ENCODE measurements at regions not wholly inside any gene's neighbourhood (a gene's known extent, or its start where the extent isn't known, plus 50 kb on each side); places are given as distances from the start of the nearest gene placed in this dataset.
"Not testable (repeated sequence)": the region's sequence is repeated elsewhere in the genome, so short reads cannot be mapped to it uniquely, and the experiment has no call there.

DNA sequence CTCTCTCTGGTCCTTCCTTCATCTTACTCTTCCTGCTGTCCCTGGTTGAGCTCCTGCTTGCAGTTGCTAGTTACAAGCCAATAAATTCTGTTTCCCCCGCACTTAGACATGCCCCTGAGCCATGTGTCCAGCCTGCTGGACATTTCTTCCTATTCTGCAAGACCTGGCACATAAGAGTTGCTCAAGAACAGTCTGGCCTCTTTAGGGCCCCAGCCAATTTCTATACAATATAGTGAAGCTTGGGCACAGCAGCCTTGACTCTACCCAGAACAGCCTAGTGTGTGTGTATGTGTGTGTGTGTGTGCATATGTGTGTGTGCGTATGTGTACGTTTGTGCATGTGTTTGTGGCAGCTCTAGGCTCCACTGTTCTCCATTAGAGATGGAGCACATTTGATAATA, 276.0 kb downstream of the CYRIA start:
- DNase-seq, result no peak

DNA sequence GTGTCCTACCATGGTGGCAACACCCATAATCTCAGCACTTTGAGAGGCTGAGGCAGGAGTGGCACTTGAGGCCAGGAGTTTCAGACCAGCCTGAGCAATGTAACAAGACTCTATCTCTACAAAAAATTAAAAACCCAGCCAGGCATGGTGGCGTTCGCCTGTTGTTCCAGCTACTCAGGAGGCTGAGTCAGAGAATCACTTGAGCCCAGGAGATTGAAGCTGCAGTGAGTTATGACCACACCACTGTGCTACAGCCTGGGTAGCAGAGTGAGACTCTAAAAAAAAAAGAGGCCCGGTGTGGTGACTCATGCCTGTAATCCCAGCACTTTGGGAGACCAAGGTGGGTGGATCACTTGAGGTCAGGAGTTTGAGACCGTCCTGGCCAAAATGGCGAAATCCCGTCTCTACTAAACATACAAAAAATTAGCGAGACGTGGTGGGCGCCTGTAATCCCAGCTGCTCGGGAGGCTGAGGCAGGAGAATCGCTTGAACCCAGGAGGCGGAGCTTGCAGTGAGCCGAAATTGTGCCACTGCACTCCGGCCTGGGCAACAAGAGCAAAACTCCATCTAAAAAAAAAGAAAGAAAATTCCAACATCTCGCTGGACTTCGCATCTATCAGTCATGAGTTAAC, 277.3 kb downstream of the CYRIA start:
- not testable (repeated sequence) for DNase-seq

DNA sequence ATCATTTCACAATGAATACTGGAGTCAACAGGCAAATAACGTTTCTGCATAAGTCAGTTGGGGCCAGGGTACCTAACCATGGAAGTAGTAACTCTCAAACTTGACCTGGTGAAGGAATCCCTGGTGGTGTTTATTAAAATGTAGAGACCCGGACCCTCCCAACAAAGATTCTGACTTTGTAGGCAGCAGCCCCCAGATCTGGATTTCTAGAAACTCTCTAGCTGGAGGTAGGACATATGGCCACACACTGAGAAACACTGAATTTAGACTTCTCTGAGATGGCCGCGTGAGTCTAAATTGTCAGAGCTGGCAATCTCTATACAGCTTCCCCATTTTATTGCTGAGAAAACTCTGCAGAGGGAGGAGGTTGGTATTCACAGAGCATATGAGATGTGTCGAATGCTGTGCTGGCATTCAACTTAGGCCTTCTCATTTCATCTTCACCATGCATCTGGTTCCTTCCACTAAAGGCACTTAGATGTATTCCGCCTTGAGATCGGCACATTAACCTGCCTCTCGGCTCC, 278.1 kb downstream of the CYRIA start:
- no peak for DNase-seq

DNA sequence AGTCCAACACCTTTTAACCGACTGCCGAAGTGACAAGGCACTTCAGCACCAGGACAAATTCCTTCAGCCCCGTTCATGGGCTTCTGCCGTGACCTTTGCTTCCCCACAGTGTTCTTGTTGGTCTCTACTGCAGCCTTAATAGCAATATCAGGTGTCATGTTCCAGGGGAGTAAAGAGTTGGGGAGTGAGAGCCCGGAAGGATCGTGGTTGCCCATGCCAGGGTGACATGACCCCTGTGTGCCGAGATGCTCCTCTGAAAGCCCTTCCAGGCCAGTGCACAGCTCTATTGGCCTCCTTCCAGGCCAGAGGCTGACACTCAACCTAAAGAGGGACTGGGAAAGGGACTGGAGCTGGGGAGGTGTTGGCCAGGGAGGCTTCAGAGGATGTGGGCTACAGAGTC, 279.2 kb downstream of the CYRIA start:
- DNase-seq, result no peak

DNA sequence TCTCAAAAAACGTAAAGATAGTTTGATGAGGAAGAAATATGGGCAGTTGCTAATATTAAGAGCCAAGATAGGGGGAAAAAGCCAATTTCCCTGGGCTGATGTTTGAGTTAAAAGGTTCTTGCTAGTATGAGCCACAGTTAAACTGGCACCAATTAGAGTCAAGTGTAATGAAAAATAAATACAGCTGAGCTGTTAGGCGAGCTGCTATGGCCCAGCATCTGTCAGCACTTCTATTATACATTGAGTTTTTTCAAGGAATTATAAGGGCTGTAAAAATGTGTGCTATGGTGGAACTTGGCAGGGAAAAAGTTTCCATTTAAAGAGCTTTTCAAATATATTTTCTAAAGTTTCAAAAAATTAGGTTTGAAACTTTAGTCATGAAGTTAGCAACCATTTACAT, 279.6 kb downstream of the CYRIA start:
- DNase-seq, result no peak

DNA sequence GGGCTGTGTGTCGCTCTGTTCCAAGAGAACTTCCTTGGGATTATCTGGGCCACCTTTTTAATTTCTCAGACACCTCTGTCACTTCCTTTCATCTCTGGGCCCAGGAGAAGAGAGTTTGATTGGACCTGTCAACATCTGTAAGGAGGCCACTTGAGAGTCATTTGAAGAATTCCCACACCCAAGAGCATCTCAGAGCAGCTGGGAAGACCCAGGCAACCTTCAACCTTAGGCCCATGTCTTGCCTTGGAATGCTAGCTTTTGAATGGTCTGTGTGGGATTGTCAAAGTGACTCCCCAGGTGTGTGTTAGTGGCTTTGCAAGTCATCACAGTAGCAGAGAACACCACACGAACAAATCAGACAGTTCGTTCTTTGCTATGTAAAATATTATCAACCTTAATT, 280.3 kb downstream of the CYRIA start:
- no peak for DNase-seq

DNA sequence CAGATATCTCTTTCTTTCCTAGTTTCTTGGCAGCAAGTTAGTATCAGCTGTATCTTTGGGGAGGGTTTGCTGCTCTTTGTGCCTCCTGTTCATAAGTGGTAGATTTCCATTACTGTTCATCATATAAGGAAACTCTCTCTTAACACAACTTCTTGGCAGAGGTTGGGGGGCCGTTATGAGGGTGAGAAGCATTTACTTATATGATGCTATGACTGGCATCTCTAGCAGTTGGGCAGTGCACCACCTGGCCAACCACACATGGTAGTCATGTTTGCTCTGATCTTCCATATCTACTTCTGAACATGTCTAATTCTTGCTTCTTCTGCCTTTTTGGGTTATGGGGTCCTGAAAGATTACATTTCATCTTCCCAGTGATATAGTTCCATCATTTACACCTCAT, 282.2 kb downstream of the CYRIA start:
- no peak for DNase-seq

DNA sequence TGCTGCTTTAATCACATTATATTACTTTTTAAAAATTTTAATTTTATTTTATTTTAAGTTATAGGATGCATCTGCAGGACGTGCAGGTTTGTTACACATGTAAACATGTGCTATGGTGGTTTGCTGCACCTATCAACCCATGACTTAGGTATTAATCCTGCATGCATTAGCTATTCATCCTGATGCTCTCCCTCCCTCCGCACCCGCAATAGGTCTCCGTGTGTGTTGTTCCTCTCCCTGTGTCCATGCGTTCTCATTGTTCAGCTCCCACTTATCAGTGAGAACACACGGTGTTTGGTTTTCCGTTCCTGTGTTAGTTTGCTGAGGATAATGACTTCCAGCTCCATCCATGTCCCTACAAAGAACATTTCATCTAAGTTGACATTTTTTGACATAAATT, 283.2 kb downstream of the CYRIA start:
- no peak for DNase-seq

DNA sequence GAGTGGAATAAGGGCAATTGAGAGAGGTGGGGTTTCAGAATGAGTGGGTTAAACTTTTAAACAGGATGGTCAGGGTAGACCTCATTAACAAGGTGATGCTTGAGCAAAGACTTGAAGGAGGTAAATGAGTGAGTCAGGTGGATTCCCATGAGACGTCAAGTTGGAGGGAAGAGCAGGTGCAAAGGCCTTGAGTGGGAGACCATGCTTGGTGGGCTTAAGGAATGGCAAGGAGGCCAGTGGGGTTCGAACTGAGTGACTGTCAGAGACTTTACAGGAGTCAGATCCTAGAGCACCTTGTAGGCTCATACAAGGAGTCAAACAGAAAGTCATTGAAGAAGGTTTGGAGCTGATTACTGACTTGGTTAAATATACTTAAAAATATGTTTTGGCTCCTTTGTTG, 284.1 kb downstream of the CYRIA start:
- no peak for DNase-seq

DNA sequence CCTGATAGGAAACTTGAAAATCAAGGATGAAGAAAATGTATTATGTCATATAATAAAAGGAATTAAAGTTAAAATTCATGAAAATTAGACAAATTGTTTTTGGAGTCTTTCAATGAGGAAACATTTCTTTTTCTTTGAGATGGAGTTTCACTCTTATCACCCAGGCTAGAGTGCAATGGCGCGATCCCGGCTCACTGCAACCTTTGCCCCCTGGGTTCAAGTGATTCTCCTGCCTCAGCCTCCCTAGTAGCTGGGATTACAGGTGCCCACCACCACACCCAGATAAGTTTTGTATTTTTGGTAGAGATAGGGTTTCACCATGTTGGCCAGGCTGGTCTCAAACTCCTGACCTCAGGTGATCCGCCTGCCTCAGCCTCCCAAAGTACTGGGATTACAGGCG, 285.7 kb downstream of the CYRIA start:
- not testable (repeated sequence) for DNase-seq

DNA sequence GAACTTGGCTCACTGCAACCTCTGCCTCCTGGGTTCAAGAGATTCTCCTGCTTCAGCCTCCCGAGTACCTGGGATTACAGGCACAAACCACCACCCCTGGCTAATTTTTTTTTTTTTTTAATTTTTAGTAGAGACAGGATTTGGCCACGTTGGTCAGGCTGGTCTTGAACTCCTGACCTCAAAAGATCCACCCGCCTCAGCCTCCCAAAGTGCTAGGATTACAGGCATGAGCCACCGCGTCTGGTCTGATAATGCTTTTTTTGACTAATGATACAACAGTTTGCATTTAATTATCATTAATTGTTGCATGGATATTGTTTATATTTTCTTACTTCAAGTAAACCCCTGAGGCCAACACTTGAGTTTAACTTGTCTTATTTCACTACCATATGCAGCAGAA, 286.6 kb downstream of the CYRIA start:
- DNase-seq, result not testable (repeated sequence)

DNA sequence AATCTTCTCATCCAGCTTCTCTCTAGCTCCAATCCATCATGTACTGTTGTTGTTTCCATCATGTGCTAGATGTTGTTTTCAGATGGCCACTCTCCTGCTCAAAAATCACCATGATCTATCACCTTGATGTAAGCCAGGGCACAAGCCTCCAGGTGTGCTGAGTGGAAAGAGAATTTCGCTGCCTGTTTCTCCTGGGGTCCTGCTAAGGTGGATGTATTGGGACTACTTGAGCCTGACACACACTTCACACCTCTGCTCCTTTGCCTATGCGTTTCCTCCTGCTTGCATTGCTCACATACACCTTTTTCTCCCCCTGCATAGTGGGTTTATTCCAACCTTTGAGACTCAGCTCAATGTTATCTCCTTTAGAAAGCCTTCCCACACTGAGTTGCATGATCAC, 287.6 kb downstream of the CYRIA start:
- DNase-seq, result no peak

DNA sequence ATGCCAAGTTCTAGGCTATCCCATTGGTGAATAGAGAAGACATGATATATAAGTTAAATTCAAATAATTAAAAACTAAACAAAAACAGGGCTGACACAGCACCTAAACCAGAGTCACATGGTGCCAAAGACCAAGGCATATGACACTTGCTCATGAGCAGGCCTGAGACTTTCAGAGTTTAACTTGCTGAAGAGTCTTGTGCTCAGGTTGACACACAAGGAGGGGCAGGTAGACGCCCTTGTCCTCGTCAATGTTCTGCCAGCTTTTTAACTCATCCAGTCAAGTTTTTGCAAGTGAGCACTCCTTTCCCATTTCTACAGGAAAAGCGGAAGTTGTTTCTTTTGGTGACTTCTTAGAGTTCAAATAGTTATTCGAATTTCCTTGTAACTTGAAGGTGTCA, 289.7 kb downstream of the CYRIA start:
- DNase-seq, result no peak

DNA sequence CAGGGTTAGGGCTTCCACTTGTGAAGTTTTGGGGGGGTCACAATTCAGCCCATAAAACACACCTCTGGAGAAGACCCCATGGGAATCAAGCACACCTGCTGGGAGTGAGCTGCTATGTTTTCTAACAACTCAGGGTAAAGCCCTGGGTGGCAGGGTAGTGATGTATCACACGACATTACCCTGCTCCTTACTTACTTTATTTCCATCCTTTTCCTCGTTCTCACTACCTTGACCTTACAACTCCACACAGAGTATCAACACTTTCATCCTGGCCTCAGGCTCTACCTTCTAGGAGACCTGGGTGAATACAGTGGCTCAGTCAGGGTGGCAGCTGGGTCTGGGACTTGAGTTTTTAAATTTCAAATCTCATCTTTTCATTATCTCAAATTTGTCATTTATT, 290.3 kb downstream of the CYRIA start:
- DNase-seq, result no peak

DNA sequence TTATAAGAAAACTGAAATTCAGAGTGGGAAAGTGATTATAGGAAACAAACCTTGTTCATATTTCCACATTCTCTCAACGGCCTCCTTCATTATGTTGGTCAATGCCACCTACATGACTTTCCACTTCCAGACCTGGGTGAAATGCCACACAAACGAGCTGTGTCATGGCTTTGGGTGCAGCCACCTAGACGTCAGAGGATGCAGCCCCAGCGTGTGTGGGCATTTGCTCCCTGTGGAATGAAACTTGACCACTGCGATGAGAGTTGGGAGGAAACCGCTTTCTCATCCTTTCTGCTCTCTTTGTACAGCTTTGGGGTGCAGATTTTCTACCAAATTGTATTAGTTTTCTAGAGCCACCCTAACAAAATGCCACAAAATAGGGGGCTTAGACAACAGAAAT, 291.0 kb downstream of the CYRIA start:
- no peak for DNase-seq

DNA sequence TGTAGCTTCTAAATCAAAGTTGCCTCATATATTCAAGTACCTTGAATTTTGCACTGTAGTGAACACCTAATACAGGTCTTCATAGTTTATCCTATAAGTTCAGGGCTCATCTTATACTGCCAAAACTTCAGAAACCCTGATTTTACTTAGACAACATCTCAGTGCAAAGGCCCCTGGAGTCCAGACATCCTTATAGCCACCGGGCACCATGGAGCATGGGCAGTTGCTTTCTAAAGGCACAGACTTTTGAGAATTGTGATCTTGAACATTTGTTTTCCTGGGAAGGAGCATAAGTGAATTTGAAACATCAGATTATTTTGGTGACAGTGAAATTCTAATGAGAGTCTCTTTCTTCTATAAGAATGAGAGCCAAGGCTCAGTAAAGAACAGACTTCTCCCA, 292.3 kb downstream of the CYRIA start:
- DNase-seq, result no peak

DNA sequence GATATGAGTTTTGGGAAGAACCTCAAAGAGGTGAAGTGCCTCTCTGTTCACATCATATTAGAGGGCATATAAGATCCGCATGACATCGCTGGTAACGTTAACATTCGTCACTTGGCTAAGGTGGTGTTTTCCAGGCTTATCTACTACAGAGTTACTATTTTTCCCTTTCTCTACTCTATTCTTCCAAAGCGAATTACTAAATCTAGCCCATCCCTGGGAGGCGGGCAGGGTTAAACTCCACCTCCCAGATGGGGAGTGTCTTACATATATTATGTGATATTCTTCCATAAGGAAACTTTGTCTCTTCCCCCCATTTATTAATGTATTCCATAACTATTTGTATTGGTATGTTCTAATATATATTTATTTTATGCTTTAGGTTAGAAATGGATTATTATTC, 293.9 kb downstream of the CYRIA start:
- no peak for DNase-seq

DNA sequence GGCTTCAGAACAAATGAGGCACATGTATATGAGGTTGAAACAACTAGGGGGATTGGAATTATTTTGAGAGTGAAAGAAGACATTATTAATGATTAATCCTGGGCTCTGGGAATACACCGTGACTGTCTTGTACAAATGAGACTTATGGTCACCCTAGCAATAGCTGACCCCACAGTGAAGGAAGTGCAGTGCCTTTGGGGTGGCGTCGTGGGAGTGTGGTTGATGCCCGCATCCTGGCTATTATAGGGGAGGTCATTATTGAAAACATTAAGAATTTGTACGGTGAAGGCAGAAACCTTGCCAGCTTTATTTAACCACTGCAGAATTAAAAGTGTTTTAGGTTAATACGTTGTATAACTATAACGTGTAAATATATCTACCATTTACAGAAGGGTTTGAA, 296.7 kb downstream of the CYRIA start:
- no peak for DNase-seq

DNA sequence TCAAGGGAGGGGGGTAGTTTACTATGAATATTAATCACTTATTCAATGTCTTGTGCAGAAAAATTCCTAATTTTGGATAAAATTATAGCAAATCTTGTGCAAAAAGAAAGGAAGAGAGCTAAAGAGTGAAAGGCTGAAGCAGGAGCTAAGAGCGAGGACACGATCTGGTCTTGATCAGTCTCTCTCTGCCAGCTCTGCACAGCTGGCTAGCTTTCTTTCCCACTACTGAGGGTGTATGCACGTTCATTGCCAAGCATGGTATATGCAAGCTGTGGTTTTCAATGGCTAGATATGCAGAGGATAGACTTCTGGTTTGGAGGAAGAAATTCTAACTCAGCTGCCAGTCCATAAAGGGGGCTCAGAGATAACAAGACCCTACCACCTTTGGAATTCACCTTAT, 297.3 kb downstream of the CYRIA start:
- no peak for DNase-seq

DNA sequence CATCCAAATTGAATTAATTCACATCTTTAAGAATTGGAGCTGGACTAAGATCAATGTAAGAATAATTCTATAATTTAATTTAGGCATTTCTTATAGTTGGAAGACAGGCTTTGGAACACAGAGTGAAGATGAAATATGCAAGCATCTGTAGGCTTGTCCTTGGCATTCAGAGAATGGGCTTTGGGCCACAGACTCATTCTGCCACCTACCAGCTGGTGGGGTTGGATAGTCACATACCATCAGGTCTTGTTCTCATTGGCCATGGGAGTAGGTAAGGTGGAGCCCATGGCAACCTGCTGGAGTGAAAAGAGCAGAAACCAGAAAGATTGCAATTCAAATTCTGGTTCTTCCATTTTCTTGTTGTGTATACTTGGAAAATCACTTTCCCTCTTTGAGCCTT, 300.3 kb downstream of the CYRIA start:
- DNase-seq, result no peak

DNA sequence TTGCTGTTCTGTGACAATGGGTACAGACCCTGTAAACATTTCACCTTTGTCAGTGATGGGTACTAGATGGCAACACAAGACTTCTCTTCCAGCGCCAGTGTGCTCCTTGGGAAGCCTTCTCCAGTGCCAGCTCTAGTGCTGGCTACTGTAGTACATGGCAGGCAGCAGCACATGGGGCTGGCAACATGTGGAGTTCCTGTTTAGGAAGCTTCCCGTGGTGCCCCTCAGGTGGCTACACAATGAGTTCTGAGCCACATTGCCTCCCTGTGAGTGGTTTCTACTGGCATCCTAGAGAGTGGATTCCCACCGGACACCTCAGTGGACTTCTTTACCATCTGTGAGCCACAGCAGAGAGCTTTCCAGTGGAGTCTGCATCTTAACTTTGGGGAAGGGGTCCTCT, 302.1 kb downstream of the CYRIA start:
- DNase-seq, result no peak

DNA sequence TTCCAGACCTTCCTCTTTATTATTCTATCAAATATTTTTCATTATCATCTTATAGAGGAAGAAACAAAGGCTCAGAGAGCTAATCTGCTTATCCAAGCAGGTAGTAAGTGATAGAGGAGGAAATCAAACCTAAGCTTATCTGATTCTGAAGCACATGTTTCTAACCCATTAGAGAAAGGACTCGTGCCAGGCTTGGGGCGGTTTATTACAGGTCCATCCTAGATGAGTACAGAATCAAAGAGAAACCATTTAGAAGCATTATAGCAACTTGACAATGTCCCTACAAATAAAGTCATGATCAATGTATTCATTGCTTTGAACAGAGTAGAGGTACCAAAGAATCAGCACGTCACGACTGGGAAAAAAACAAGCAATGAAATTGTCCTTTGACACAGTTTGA, 303.0 kb downstream of the CYRIA start:
- DNase-seq, result no peak

DNA sequence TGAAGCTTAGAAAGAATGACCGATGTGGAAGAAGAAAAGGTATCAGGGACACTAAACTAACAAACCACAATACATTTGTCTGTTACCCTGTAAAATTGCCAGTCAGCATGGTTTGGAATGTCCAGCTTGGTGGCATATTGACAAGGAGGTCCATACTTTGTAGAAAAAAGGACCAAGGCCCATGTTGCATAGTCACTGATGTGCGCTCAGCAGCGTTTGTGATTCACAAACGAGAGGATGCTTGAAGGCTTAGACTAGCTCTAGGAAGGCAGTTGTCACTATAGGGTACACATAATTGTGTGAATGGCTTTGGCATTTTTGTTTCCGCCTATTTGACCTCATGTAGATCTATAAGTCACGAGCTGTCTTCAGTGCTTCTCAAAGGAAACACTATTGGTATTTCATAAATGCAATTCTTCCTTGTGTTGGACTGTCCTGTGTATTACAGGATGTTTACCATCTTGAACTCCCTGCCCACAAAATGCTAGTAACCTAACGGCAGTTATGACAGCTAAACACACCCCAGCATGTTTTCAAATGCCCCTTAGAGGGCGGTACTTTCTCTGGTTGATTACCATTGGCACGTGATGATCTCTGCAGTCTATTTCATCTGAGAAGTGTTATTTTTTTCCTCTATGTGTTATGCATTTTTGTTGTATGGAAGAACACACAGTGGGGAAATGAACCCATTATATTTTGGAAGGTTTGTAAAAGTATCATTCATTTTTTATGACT, 304.2 kb downstream of the CYRIA start:
- DNase-seq, result no peak

DNA sequence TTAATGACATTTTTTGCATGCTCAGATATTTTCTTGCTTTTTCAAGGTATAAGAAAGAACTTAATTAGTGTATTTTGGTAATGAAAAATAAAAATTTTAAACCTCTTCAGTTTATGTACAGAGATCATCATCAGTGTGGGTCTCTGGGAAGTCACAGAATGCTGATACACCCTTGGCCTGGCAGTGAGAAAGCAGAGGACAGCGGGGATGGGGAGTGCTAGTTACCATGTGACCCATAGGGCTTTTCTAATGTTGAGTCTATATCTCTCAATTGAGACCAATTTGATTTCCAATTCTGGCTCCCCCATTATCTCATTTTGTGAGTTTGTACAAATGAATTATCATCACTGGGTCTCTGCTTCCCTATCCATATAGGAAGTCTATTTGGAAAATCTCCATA, 305.7 kb downstream of the CYRIA start:
- no peak for DNase-seq

DNA sequence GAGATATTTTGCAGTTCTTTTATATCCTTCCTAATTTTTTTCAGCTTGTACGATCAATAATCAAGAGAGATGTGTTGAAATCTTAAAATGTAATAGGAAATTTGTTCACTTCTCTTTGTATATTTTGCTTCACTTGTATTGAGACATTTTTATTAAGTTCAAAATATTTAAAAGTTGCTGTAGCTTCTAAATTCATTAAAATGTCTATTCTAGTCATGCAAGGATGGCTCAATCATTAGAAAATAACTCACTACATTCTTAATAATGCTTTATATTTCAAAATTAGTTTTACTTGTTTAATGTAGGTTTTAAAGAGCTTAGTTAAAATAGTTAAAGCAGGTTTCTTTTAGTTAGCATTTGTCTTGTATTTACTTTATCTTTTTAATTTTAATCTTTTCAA, 308.4 kb downstream of the CYRIA start:
- no peak for DNase-seq
